Astrocyte (in vitro differentiated cells and primary cell): ENCODE measurements at regions not wholly inside any gene's neighbourhood (a gene's known extent, or its start where the extent isn't known, plus 50 kb on each side); places are given as distances from the start of the nearest gene placed in this dataset.

Experiments used
- CTCF ChIP-seq: IDR thresholded peaks from 2 replicates; pipeline ENCODE4 v1.5.1; 2011; ENCODE audit warnings: low read depth, mild to moderate bottlenecking, inconsistent platforms, low read length, moderate library complexity; ENCODE audit not compliant: insufficient read depth
- EZH2 ChIP-seq: IDR thresholded peaks from 2 replicates; pipeline ENCODE4 v1.6.1; 2012; ENCODE audit warnings: mild to moderate bottlenecking, low read length, inconsistent platforms; ENCODE audit not compliant: insufficient read depth

GRCh38 chr9:81427870-81428269 is 261.5 kb downstream of the TLE1 start:
- no peak for TF ChIP-seq CTCF
- TF ChIP-seq EZH2, result no peak
